ENCODE measurements at regions not wholly inside any gene's neighbourhood (a gene's known extent, or its start where the extent isn't known, plus 50 kb on each side); places are given as distances from the start of the nearest gene placed in this dataset.

- Histone ChIP-seq H3K4me1 (ENCODE audit: insufficient read depth, poor library complexity, severe bottlenecking) (peaks cover 12% of the 10 kb centered on the region), H3K27ac (ENCODE audit: poor library complexity, severe bottlenecking) (no peak overlapping the region), H3K36me3 (ENCODE audit: low read depth) (no peaks in the 10 kb centered on the region), H3K4me3 (ENCODE audit: severe bottlenecking) (no peak overlapping the region), H3K9me3 (ENCODE audit: severe bottlenecking) (no peaks in the 10 kb centered on the region), H3K27me3 (ENCODE audit: insufficient read depth, poor library complexity, severe bottlenecking) (no peaks in the 10 kb centered on the region)
- DNase-seq (ENCODE audit: low spot score) (no peak), ATAC-seq (ENCODE audit: low read depth) (0 out of 3 replicates have a peak, but pooled peaks have one; percentile 31)
- no peak for TF ChIP-seq CTCF (IDR thresholded peaks at IDR 0.05; ENCODE audit: poor library complexity, severe bottlenecking)
These were observed 629.7 kb upstream of the IMPG1 start for GRCh38 chr6:76702187-76702586.

- Histone ChIP-seq H3K27ac (ENCODE audit: poor library complexity, severe bottlenecking) (no peak overlapping the region), H3K4me3 (ENCODE audit: severe bottlenecking) (no peak overlapping the region), H3K4me1 (ENCODE audit: insufficient read depth, poor library complexity, severe bottlenecking) (peaks cover 12% of the 10 kb centered on the region), H3K36me3 (ENCODE audit: low read depth) (no peaks in the 10 kb centered on the region), H3K27me3 (ENCODE audit: insufficient read depth, poor library complexity, severe bottlenecking) (no peaks in the 10 kb centered on the region), H3K9me3 (ENCODE audit: severe bottlenecking) (no peaks in the 10 kb centered on the region)
- DNase-seq (ENCODE audit: low spot score), result no peak
- no peak for ATAC-seq (ENCODE audit: low read depth)
- TF ChIP-seq CTCF (IDR thresholded peaks at IDR 0.05; ENCODE audit: poor library complexity, severe bottlenecking), result no peak
These were observed 629.1 kb upstream of the IMPG1 start for GRCh38 chr6:76701610-76702009.

GRCh38 chr6:76697585-76697984, 625.1 kb upstream of the IMPG1 start:
- H3K4me3 ChIP-seq (ENCODE audit: severe bottlenecking), result no peak overlapping the region
- ATAC-seq (ENCODE audit: low read depth), result no peak
- peaks cover 3% of the 10 kb centered on the region for H3K9me3 ChIP-seq (ENCODE audit: severe bottlenecking)
- H3K27me3 ChIP-seq (ENCODE audit: insufficient read depth, poor library complexity, severe bottlenecking), result no peaks in the 10 kb centered on the region
- H3K27ac ChIP-seq (ENCODE audit: poor library complexity, severe bottlenecking), result no peak overlapping the region
- H3K36me3 ChIP-seq (ENCODE audit: low read depth), result no peaks in the 10 kb centered on the region
- H3K4me1 ChIP-seq (ENCODE audit: insufficient read depth, poor library complexity, severe bottlenecking), result no peaks in the 10 kb centered on the region
- no peak for DNase-seq (ENCODE audit: low spot score)
- TF ChIP-seq CTCF (IDR thresholded peaks at IDR 0.05; ENCODE audit: poor library complexity, severe bottlenecking), result peak; percentile 48

- no peaks in the 10 kb centered on the region for H3K27me3 ChIP-seq (ENCODE audit: insufficient read depth, poor library complexity, severe bottlenecking)
- no peak overlapping the region for H3K27ac ChIP-seq (ENCODE audit: poor library complexity, severe bottlenecking)
- no peaks in the 10 kb centered on the region for H3K4me1 ChIP-seq (ENCODE audit: insufficient read depth, poor library complexity, severe bottlenecking)
- no peak overlapping the region for H3K4me3 ChIP-seq (ENCODE audit: severe bottlenecking)
- DNase-seq (ENCODE audit: low spot score) (no peak), ATAC-seq (ENCODE audit: low read depth) (no peak)
- H3K9me3 ChIP-seq (ENCODE audit: severe bottlenecking), result peaks cover 3% of the 10 kb centered on the region
- H3K36me3 ChIP-seq (ENCODE audit: low read depth), result no peaks in the 10 kb centered on the region
- no peak for TF ChIP-seq CTCF (IDR thresholded peaks at IDR 0.05; ENCODE audit: poor library complexity, severe bottlenecking)
These were observed 622.3 kb upstream of the IMPG1 start for GRCh38 chr6:76694795-76695194.

GRCh38 chr6:76684875-76685274, 612.4 kb upstream of the IMPG1 start:
- no peak for DNase-seq (ENCODE audit: low spot score)

More at GRCh38 chr6:76684875-76685274, 612.4 kb upstream of the IMPG1 start:
- no peak for TF ChIP-seq CTCF (IDR thresholded peaks at IDR 0.05; ENCODE audit: poor library complexity, severe bottlenecking)
- ATAC-seq (ENCODE audit: low read depth), result peak; percentile 53; the same call in 2 of the 3 replicates
- H3K27me3 ChIP-seq (ENCODE audit: insufficient read depth, poor library complexity, severe bottlenecking), result no peaks in the 10 kb centered on the region
- H3K9me3 ChIP-seq (ENCODE audit: severe bottlenecking), result no peaks in the 10 kb centered on the region
- no peak overlapping the region for H3K4me3 ChIP-seq (ENCODE audit: severe bottlenecking)
- no peaks in the 10 kb centered on the region for H3K36me3 ChIP-seq (ENCODE audit: low read depth)
- H3K27ac ChIP-seq (ENCODE audit: poor library complexity, severe bottlenecking), result no peak overlapping the region
- H3K4me1 ChIP-seq (ENCODE audit: insufficient read depth, poor library complexity, severe bottlenecking), result no peaks in the 10 kb centered on the region

Data from RWPE2 (cell line).